Gastroesophageal sphincter (tissue), 3 donors: ENCODE measurements at regions not wholly inside any gene's neighbourhood (a gene's known extent, or its start where the extent isn't known, plus 50 kb on each side); places are given as distances from the start of the nearest gene placed in this dataset.

Experiments
- EP300 ChIP-seq: sonication (generic); formaldehyde crosslinking; IDR thresholded peaks from one replicate; pipeline ENCODE4 v1.6.1; 2017; ENCODE audit warnings: antibody characterized with exemption, mild to moderate bottlenecking
- POLR2A ChIP-seq, 2 donors: fragments of 450-650 bp; IDR thresholded peaks; one replicate each; pipeline ENCODE4 v1.6.1; 2017; ENCODE audit warnings: antibody characterized with exemption in 2 of 2, mild to moderate bottlenecking in 2 of 2, moderate library complexity in 1 of 2
- POLR2AphosphoS5 ChIP-seq: sonication (generic); formaldehyde crosslinking; IDR thresholded peaks from one replicate; pipeline ENCODE4 v1.6.1; 2017; ENCODE audit warnings: antibody characterized with exemption
- TF ChIP-seq, protein P1 (sequence below), 4 experiments: fragments of 200-600 bp in 2 of 4; fragments of 450-650 bp in 2 of 4; sonication (generic) in 1 of 4; IDR thresholded peaks; one replicate each; pipeline ENCODE4 v1.5.1; 2017 to 2019; ENCODE audit warnings: antibody characterized with exemption in 4 of 4, mild to moderate bottlenecking in 2 of 4, moderate library complexity in 2 of 4

DNA sequence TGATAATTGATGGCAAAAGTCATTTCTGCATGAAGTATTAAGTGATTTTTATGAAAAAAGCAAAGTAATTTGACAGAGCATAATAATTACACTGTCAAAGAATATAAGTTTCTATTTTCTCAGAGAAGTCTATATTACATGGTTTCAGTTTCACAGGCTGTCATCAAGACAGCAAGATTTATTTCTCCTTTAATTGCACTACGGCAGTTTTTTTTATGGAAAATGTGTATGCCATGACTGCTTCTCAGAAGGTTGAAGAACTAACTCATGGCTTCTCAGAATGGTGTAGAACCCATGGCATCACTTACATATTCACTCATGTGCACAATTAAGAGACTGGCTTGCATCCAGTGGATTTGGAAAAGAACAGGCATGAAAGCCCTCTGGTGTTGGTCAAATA is 870.3 kb upstream of the SORCS1 start:
- TF ChIP-seq EP300 = no peak
- TF ChIP-seq, protein P1, sequence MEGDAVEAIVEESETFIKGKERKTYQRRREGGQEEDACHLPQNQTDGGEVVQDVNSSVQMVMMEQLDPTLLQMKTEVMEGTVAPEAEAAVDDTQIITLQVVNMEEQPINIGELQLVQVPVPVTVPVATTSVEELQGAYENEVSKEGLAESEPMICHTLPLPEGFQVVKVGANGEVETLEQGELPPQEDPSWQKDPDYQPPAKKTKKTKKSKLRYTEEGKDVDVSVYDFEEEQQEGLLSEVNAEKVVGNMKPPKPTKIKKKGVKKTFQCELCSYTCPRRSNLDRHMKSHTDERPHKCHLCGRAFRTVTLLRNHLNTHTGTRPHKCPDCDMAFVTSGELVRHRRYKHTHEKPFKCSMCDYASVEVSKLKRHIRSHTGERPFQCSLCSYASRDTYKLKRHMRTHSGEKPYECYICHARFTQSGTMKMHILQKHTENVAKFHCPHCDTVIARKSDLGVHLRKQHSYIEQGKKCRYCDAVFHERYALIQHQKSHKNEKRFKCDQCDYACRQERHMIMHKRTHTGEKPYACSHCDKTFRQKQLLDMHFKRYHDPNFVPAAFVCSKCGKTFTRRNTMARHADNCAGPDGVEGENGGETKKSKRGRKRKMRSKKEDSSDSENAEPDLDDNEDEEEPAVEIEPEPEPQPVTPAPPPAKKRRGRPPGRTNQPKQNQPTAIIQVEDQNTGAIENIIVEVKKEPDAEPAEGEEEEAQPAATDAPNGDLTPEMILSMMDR (IDR thresholded peaks at IDR 0.05) = no peak
- no peak for TF ChIP-seq POLR2AphosphoS5
- no peak for TF ChIP-seq POLR2A (IDR thresholded peaks at IDR 0.05)
